Sigmoid colon (tissue), 6 donors: ENCODE measurements at regions not wholly inside any gene's neighbourhood (a gene's known extent, or its start where the extent isn't known, plus 50 kb on each side); places are given as distances from the start of the nearest gene placed in this dataset.

Source experiments
- DNase-seq: peaks from one replicate; pipeline ENCODE4 v3.0.0-alpha.2; 2019
- H3K27ac ChIP-seq, 4 donors: fragments of 200-600 bp; sonication (generic); one replicate each; pipeline ENCODE4 v1.5.1; 2016 to 2019; ENCODE audit warnings: mild to moderate bottlenecking in 1 of 4
- H3K27me3 ChIP-seq, 3 donors: fragments of 200-600 bp; sonication (generic); one replicate each; pipeline ENCODE4 v1.5.1; 2019; ENCODE audit warnings: mild to moderate bottlenecking in 1 of 3
- H3K36me3 ChIP-seq, 4 donors: fragments of 200-600 bp; sonication (generic); one replicate each; pipeline ENCODE4 v1.5.1; 2016 to 2019
- H3K4me1 ChIP-seq, 4 donors: fragments of 200-600 bp; sonication (generic); one replicate each; pipeline ENCODE4 v1.5.1; 2017 to 2019
- H3K4me3 ChIP-seq, 4 donors: fragments of 200-600 bp; sonication (generic); one replicate each; pipeline ENCODE4 v1.5.1; 2017 to 2019; ENCODE audit warnings: mild to moderate bottlenecking in 2 of 4, moderate library complexity in 1 of 4
- H3K9me3 ChIP-seq, 4 donors: fragments of 200-600 bp in 3 of 4; sonication (generic) in 3 of 4; one replicate each; pipeline versions ENCODE4 v1.5.1 to v1.6.1; 2013 to 2019
- EP300 ChIP-seq, 4 donors: sonication (generic); formaldehyde crosslinking; IDR thresholded peaks; one replicate each; pipeline ENCODE4 v1.6.1; 2017; ENCODE audit warnings: antibody characterized with exemption in 4 of 4
- POLR2A ChIP-seq, 2 donors: fragments of 450-650 bp; IDR thresholded peaks; one replicate each; pipeline ENCODE4 v1.6.1; 2016; ENCODE audit warnings: antibody characterized with exemption in 2 of 2, mild to moderate bottlenecking in 2 of 2, moderate library complexity in 2 of 2
- POLR2AphosphoS5 ChIP-seq, 4 donors: sonication (generic); formaldehyde crosslinking; IDR thresholded peaks; one replicate each; pipeline ENCODE4 v1.6.1; 2017; ENCODE audit warnings: antibody characterized with exemption in 4 of 4
- WGBS, 2 donors: extraction: QIAGEN DNeasy Blood & Tissue Kit; methylation state at CpG; one replicate each; pipeline ENCODE4 v1.1.7; 2013; 5-methylcytosine and 5-hydroxymethylcytosine counted together
- intact Hi-C: fragments of 100-400 bp; cut with DNase I; formaldehyde crosslinking; loops from one replicate; pipeline ENCODE4 v1.15.1; 2023
- TF ChIP-seq, protein P1 (sequence below), 4 experiments: fragments of 450-650 bp in 3 of 4; fragments of 200-600 bp in 1 of 4; IDR thresholded peaks; one replicate each; pipeline ENCODE4 v1.5.1; 2016 to 2019; ENCODE audit warnings: antibody characterized with exemption in 4 of 4, mild to moderate bottlenecking in 3 of 4, moderate library complexity in 2 of 4
- donor health status: healthy with polysubstance abuse.
- donor health status: healthy.

GRCh38 chr12:24591715-24592440 is 357.0 kb downstream of the BCAT1 start:
- H3K27me3 ChIP-seq: no peaks in the 10 kb centered on the region
- TF ChIP-seq POLR2AphosphoS5 (IDR thresholded peaks at IDR 0.05) (no peak), POLR2A (IDR thresholded peaks at IDR 0.05) (no peak), EP300 (IDR thresholded peaks at IDR 0.05) (no peak)
- TF ChIP-seq, protein P1, sequence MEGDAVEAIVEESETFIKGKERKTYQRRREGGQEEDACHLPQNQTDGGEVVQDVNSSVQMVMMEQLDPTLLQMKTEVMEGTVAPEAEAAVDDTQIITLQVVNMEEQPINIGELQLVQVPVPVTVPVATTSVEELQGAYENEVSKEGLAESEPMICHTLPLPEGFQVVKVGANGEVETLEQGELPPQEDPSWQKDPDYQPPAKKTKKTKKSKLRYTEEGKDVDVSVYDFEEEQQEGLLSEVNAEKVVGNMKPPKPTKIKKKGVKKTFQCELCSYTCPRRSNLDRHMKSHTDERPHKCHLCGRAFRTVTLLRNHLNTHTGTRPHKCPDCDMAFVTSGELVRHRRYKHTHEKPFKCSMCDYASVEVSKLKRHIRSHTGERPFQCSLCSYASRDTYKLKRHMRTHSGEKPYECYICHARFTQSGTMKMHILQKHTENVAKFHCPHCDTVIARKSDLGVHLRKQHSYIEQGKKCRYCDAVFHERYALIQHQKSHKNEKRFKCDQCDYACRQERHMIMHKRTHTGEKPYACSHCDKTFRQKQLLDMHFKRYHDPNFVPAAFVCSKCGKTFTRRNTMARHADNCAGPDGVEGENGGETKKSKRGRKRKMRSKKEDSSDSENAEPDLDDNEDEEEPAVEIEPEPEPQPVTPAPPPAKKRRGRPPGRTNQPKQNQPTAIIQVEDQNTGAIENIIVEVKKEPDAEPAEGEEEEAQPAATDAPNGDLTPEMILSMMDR (IDR thresholded peaks at IDR 0.05): no peak
- no peak overlapping the region for H3K27ac ChIP-seq
- DNase-seq: no peak
- WGBS, 2 donors: 69 to 86% methylated on average over 1 of the region's 1 CpG
- intact Hi-C loops: loop anchor here (10.0 kb wide), 1 partner anchor 487 kb away; no protein-coding TSS in a partner anchor
- no peaks in the 10 kb centered on the region for H3K4me1 ChIP-seq
- H3K4me3 ChIP-seq: no peak overlapping the region
- H3K36me3 ChIP-seq: no peaks in the 10 kb centered on the region
- H3K9me3 ChIP-seq: no peaks in the 10 kb centered on the region

DNA sequence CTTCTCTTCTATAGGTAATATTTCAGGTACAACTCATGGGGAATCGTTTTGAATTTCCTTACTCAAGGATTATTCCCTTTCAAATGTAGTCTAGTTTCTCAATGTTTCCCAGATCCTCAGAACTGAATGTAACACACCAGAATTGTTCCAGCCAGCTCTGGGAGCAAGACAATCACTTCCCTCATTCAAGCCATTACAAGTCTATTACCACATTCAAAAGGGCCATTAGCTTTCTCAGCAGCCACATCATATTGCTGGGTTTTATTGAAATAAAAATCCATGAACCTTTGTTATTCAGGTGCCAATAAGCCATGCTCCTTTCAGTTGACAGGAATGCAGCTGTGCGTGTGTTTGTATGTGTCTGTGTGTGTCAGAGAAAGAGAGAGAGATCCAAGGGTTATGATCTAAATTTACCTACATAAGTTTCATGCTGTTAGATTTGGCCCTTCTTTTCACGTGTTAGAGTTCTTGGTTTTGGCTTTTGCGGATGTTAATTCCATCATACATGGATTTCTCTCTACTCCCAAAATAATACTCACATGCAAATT is 357.7 kb downstream of the BCAT1 start:
- no peak for DNase-seq
- intact Hi-C loops: loop anchor here (10.0 kb wide), 1 partner anchor 486 kb away; no protein-coding TSS in a partner anchor
- Histone ChIP-seq H3K27me3 (no peaks in the 10 kb centered on the region), H3K4me3 (no peak overlapping the region), H3K9me3 (no peaks in the 10 kb centered on the region), H3K27ac (no peak overlapping the region), H3K4me1 (no peaks in the 10 kb centered on the region), H3K36me3 (no peaks in the 10 kb centered on the region)
- TF ChIP-seq POLR2AphosphoS5 (IDR thresholded peaks at IDR 0.05): no peak
- TF ChIP-seq, protein P1 (IDR thresholded peaks at IDR 0.05): no peak
- TF ChIP-seq POLR2A (IDR thresholded peaks at IDR 0.05): no peak
- no peak for TF ChIP-seq EP300 (IDR thresholded peaks at IDR 0.05)
- WGBS, 2 donors: 67 to 88% methylated on average over 4 of the region's 4 CpGs

DNA sequence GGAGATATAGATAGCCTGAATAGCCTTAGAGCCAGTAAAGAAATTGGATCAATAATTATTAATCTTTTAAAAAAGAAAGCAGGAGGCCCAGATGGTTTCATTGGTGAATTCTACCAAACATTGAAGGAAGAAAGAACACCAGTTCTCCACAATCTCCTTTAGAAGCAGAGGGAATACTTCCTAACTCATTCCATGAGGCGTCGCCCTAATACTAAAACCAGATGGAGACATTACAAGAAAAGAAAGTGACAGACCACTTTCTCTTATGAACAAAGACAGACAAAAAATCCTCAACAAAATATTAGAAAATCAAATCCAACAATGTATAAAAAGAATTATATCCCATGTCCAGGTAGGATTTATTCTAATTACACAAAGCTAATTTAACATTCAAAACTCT is 362.6 kb downstream of the BCAT1 start:
- TF ChIP-seq EP300 (IDR thresholded peaks at IDR 0.05) (no peak), POLR2AphosphoS5 (IDR thresholded peaks at IDR 0.05) (no peak), POLR2A (IDR thresholded peaks at IDR 0.05) (no peak)
- TF ChIP-seq, protein P1 (IDR thresholded peaks at IDR 0.05): no peak
- H3K27ac ChIP-seq: no peak overlapping the region
- H3K4me3 ChIP-seq: no peak overlapping the region
- no peak for DNase-seq
- H3K4me1 ChIP-seq: no peaks in the 10 kb centered on the region
- no peaks in the 10 kb centered on the region for H3K27me3 ChIP-seq
- no peaks in the 10 kb centered on the region for H3K36me3 ChIP-seq
- WGBS, 2 donors: 95 to 98% methylated on average over 2 of the region's 2 CpGs
- intact Hi-C loops: no loop called here
- H3K9me3 ChIP-seq: no peaks in the 10 kb centered on the region

DNA sequence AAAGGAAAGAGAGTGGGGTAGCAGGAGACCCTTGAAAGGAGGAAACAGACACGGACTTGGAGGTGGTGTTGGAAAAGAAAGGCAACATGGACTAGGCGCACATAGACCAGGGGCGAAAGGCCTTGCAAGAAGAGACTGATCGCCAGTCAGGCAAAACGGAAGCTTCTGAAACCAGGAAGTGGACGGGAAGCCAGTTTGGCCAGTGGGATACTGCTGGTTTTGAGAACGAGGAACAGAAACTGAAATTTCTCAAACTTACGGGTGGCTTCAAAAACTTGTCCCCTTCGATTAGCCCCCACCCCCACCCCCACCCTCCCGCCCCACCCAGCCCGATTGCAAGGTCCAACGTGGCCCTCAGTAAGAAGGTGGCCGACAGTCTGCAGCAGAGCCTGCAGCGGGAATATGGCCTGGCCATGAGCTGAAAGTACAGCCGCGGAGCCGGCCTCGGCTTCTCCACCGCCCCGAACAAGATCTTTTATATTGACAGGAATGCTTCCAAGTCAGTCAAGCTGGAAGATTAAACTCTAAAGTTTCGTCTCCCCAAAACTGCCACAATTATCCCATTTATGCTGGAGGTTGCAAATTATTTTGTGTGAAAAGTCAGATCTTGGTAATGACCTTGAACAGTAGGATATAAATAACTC is 364.7 kb downstream of the BCAT1 start:
- intact Hi-C loops: no loop called here
- no peak overlapping the region for H3K27ac ChIP-seq
- DNase-seq: peak; percentile 67
- TF ChIP-seq EP300 (IDR thresholded peaks at IDR 0.05): no peak
- TF ChIP-seq POLR2AphosphoS5 (IDR thresholded peaks at IDR 0.05): no peak
- TF ChIP-seq, protein P1 (IDR thresholded peaks at IDR 0.05): no peak
- TF ChIP-seq POLR2A (IDR thresholded peaks at IDR 0.05): no peak
- no peaks in the 10 kb centered on the region for H3K4me1 ChIP-seq
- H3K9me3 ChIP-seq: no peaks in the 10 kb centered on the region
- H3K27me3 ChIP-seq: no peaks in the 10 kb centered on the region
- no peaks in the 10 kb centered on the region for H3K36me3 ChIP-seq
- no peak overlapping the region for H3K4me3 ChIP-seq
- 90 to 93% methylated on average over 21 of the region's 21 CpGs for WGBS, 2 donors
